ENCODE measurements at regions not wholly inside any gene's neighbourhood (a gene's known extent, or its start where the extent isn't known, plus 50 kb on each side); places are given as distances from the start of the nearest gene placed in this dataset.

GRCh38 chr21:16855164-16855667 lies 657.6 kb upstream of the CXADR start:
- TF ChIP-seq CTCF (conservative IDR thresholded peaks at IDR 0.05; ENCODE audit: low read depth, low read length) (no peak), EZH2 (IDR thresholded peaks at IDR 0.05; ENCODE audit: borderline replicate concordance, low read depth, low read length, poor library complexity, severe bottlenecking) (no peak)

Measured in A673 (cell line).